ENCODE measurements at regions not wholly inside any gene's neighbourhood (a gene's known extent, or its start where the extent isn't known, plus 50 kb on each side); places are given as distances from the start of the nearest gene placed in this dataset.

- no peak overlapping the region for H3K4me3 ChIP-seq (replicated peaks in 1 of 2; ENCODE audit: low read depth in 2 of 2, low read length in 2 of 2)
- TF ChIP-seq CTCF (IDR thresholded peaks at IDR 0.05; ENCODE audit: low read depth, low read length) = no peak
- no peak for DNase-seq (ENCODE audit: low read depth in 2 of 2)
These were observed 148.8 kb upstream of the SLC6A11 start for GRCh38 chr3:10667269-10667668.

- H3K4me3 ChIP-seq (replicated peaks in 1 of 2; ENCODE audit: low read depth in 2 of 2, low read length in 2 of 2) = no peak overlapping the region
- no peak for TF ChIP-seq CTCF (IDR thresholded peaks at IDR 0.05; ENCODE audit: low read depth, low read length)
- no peak for DNase-seq (ENCODE audit: low read depth in 2 of 2)
These were observed 148.0 kb upstream of the SLC6A11 start for GRCh38 chr3:10667901-10668476.

- H3K4me3 ChIP-seq (replicated peaks in 1 of 2; ENCODE audit: low read depth in 2 of 2, low read length in 2 of 2) = no peak overlapping the region
- DNase-seq (ENCODE audit: low read depth in 2 of 2) = no peak
- TF ChIP-seq CTCF (IDR thresholded peaks at IDR 0.05; ENCODE audit: low read depth, low read length) = no peak
These were observed 146.5 kb upstream of the SLC6A11 start for GRCh38 chr3:10669490-10670048.

GRCh38 chr3:10672422-10672821 lies 143.6 kb upstream of the SLC6A11 start:
- no peak overlapping the region for H3K4me3 ChIP-seq (replicated peaks in 1 of 2; ENCODE audit: low read depth in 2 of 2, low read length in 2 of 2)
- DNase-seq (ENCODE audit: low read depth in 2 of 2) = no peak
- TF ChIP-seq CTCF (IDR thresholded peaks at IDR 0.05; ENCODE audit: low read depth, low read length) = no peak

- H3K4me3 ChIP-seq (replicated peaks in 1 of 2; ENCODE audit: low read depth in 2 of 2, low read length in 2 of 2) = no peak overlapping the region
- no peak for DNase-seq (ENCODE audit: low read depth in 2 of 2)
- TF ChIP-seq CTCF (IDR thresholded peaks at IDR 0.05; ENCODE audit: low read depth, low read length) = no peak
These were observed 141.4 kb upstream of the SLC6A11 start for GRCh38 chr3:10674578-10674977.

GRCh38 chr3:10676905-10677304 lies 139.1 kb upstream of the SLC6A11 start:
- H3K4me3 ChIP-seq (replicated peaks in 1 of 2; ENCODE audit: low read depth in 2 of 2, low read length in 2 of 2) = no peak overlapping the region
- no peak for DNase-seq (ENCODE audit: low read depth in 2 of 2)
- TF ChIP-seq CTCF (IDR thresholded peaks at IDR 0.05; ENCODE audit: low read depth, low read length) = no peak

All from cardiac fibroblast (primary cell).